KMS-11 (cell line): ENCODE measurements at regions not wholly inside any gene's neighbourhood (a gene's known extent, or its start where the extent isn't known, plus 50 kb on each side); places are given as distances from the start of the nearest gene placed in this dataset.

ENCODE experiments used
- H2AFZ ChIP-seq: fragments of 200-600 bp; sonication (generic); 2 replicates; pipeline ENCODE4 v1.6.1; 2016; ENCODE audit warnings: antibody characterized with exemption, mixed run types, low read depth
- H3K27ac ChIP-seq: fragments of 200-600 bp; sonication (generic); 2 replicates; pipeline ENCODE4 v1.6.1; 2016; ENCODE audit warnings: mild to moderate bottlenecking, mixed run types
- H3K27me3 ChIP-seq: fragments of 200-600 bp; sonication (generic); 2 replicates; pipeline ENCODE4 v1.6.1; 2017; ENCODE audit warnings: mild to moderate bottlenecking, low read depth, mixed run types, moderate library complexity; ENCODE audit not compliant: insufficient read depth
- H3K36me3 ChIP-seq: fragments of 200-600 bp; sonication (generic); 2 replicates; pipeline ENCODE4 v1.6.1; 2017; ENCODE audit warnings: mild to moderate bottlenecking, mixed run types; ENCODE audit not compliant: insufficient read depth
- H3K4me1 ChIP-seq: fragments of 200-600 bp; sonication (generic); 2 replicates; pipeline ENCODE4 v1.6.1; 2016; ENCODE audit warnings: mild to moderate bottlenecking, low read depth, mixed run types; ENCODE audit not compliant: poor library complexity, severe bottlenecking
- H3K4me2 ChIP-seq: fragments of 200-600 bp; sonication (generic); 2 replicates; pipeline ENCODE4 v1.7.0; 2016; ENCODE audit warnings: mild to moderate bottlenecking, mixed run types
- H3K4me3 ChIP-seq: fragments of 200-600 bp; sonication (generic); IDR thresholded peaks from 2 replicates; pipeline ENCODE4 v1.6.1; 2017; ENCODE audit warnings: low read depth, low read length, mixed read lengths; ENCODE audit not compliant: insufficient read depth
- H3K79me2 ChIP-seq: fragments of 200-600 bp; sonication (generic); 2 replicates; pipeline ENCODE4 v1.6.1; 2016; ENCODE audit warnings: low read depth, mixed run types; ENCODE audit not compliant: insufficient read depth
- H3K9ac ChIP-seq: fragments of 200-600 bp; sonication (generic); 2 replicates; pipeline ENCODE4 v1.6.1; 2016; ENCODE audit warnings: mild to moderate bottlenecking, mixed run types
- H4K20me1 ChIP-seq: fragments of 200-600 bp; sonication (generic); 2 replicates; pipeline ENCODE4 v1.6.1; 2016; ENCODE audit warnings: mild to moderate bottlenecking, mixed run types; ENCODE audit not compliant: insufficient read depth
- CTCF ChIP-seq: fragments of 200-600 bp; sonication (generic); conservative IDR thresholded peaks from 2 replicates; pipeline ENCODE4 v1.6.1; 2017; ENCODE audit warnings: low read depth, mild to moderate bottlenecking, antibody characterized with exemption, low read length, moderate library complexity, mixed read lengths

GRCh38 chrX:45743906-45744625 is 543.4 kb upstream of the DIPK2B start:
- Histone ChIP-seq H3K9ac (no peak overlapping the region), H3K4me3 (no peak overlapping the region), H4K20me1 (no peaks in the 10 kb centered on the region), H3K79me2 (no peaks in the 10 kb centered on the region), H3K36me3 (no peaks in the 10 kb centered on the region), H3K27me3 (no peaks in the 10 kb centered on the region), H3K4me1 (peaks cover 4% of the 10 kb centered on the region), H2AFZ (no peak overlapping the region), H3K4me2 (no peak overlapping the region), H3K27ac (no peak overlapping the region)
- no peak for TF ChIP-seq CTCF

GRCh38 chrX:45743081-45743533 is 542.4 kb upstream of the DIPK2B start:
- Histone ChIP-seq H3K9ac (no peak overlapping the region), H3K79me2 (no peaks in the 10 kb centered on the region), H3K4me2 (no peak overlapping the region), H3K4me3 (no peak overlapping the region), H2AFZ (no peak overlapping the region), H3K4me1 (no peaks in the 10 kb centered on the region), H3K27ac (no peak overlapping the region), H3K27me3 (no peaks in the 10 kb centered on the region), H4K20me1 (no peaks in the 10 kb centered on the region), H3K36me3 (no peaks in the 10 kb centered on the region)
- no peak for TF ChIP-seq CTCF

GRCh38 chrX:45740291-45740690 is 539.6 kb upstream of the DIPK2B start:
- Histone ChIP-seq H3K4me2 (no peak overlapping the region), H2AFZ (no peak overlapping the region), H3K79me2 (no peaks in the 10 kb centered on the region), H3K4me1 (no peaks in the 10 kb centered on the region), H3K36me3 (no peaks in the 10 kb centered on the region), H4K20me1 (no peaks in the 10 kb centered on the region), H3K27me3 (no peaks in the 10 kb centered on the region), H3K4me3 (no peak overlapping the region), H3K9ac (no peak overlapping the region), H3K27ac (no peak overlapping the region)
- TF ChIP-seq CTCF: no peak

DNA sequence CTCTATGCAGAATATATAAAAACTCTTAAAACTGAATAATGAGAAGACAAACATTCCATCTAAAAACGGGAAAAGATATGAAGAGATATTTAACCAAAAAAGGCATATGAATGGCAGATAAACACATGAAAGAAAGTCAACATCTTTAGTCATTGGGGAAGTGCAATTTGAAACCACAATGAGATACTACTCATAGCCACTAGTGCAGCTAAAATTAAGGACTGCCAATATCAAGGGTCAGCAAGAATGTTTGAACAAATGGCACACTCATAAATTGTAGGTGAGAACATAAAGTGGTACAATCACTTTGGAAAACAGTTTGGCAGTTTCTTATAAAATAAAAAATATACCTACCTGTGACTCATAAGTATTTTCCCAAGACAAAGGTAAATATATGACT is 534.9 kb upstream of the DIPK2B start:
- no peak for TF ChIP-seq CTCF
- Histone ChIP-seq H3K4me3 (no peak overlapping the region), H3K4me1 (no peaks in the 10 kb centered on the region), H3K9ac (no peak overlapping the region), H3K27me3 (no peaks in the 10 kb centered on the region), H3K27ac (no peak overlapping the region), H2AFZ (no peak overlapping the region), H3K4me2 (no peak overlapping the region), H4K20me1 (no peaks in the 10 kb centered on the region), H3K79me2 (no peaks in the 10 kb centered on the region), H3K36me3 (no peaks in the 10 kb centered on the region)
